DMS153 treated with DMSO at 0.1 percent for 48 hours (cell line): ENCODE measurements at regions not wholly inside any gene's neighbourhood (a gene's known extent, or its start where the extent isn't known, plus 50 kb on each side); places are given as distances from the start of the nearest gene placed in this dataset.

ENCODE experiments used
- DNase-seq: peaks from one replicate; lab custom pipeline; 2025; ENCODE audit not compliant: unreplicated experiment; lab: John Stamatoyannopoulos, UW

GRCh38 chr3:21357241-21357640 is 393.8 kb downstream of the ZNF385D start:
- no peak for DNase-seq

- no peak for DNase-seq
Measured at GRCh38 chr3:21356402-21356801, 394.6 kb downstream of the ZNF385D start.

- DNase-seq, result no peak
Measured at GRCh38 chr3:21345382-21345976, 405.5 kb downstream of the ZNF385D start.

GRCh38 chr3:21331857-21332256 is 419.2 kb downstream of the ZNF385D start:
- no peak for DNase-seq

GRCh38 chr3:21331321-21331720 is 419.7 kb downstream of the ZNF385D start:
- DNase-seq, result no peak

- no peak for DNase-seq
Measured at GRCh38 chr3:21330293-21330692, 420.7 kb downstream of the ZNF385D start.

- DNase-seq, result no peak
Measured at GRCh38 chr3:21328711-21329390, 422.2 kb downstream of the ZNF385D start.

- no peak for DNase-seq
Measured at GRCh38 chr3:21326704-21327475, 424.1 kb downstream of the ZNF385D start.

GRCh38 chr3:21314688-21315087 is 436.3 kb downstream of the ZNF385D start:
- no peak for DNase-seq

GRCh38 chr3:21310891-21311290 is 440.1 kb downstream of the ZNF385D start:
- DNase-seq, result no peak

GRCh38 chr3:21310161-21310560 is 440.8 kb downstream of the ZNF385D start:
- no peak for DNase-seq

GRCh38 chr3:21297304-21297703 is 453.7 kb downstream of the ZNF385D start:
- DNase-seq, result no peak

- DNase-seq, result no peak
Measured at GRCh38 chr3:21294768-21295167, 456.2 kb downstream of the ZNF385D start.

- no peak for DNase-seq
Measured at GRCh38 chr3:21292971-21293370, 458.0 kb downstream of the ZNF385D start.

- no peak for DNase-seq
Measured at GRCh38 chr3:21290557-21290956, 460.5 kb downstream of the ZNF385D start.

GRCh38 chr3:21274079-21274571 is 476.9 kb downstream of the ZNF385D start:
- no peak for DNase-seq

GRCh38 chr3:21273259-21274025 is 477.6 kb downstream of the ZNF385D start:
- DNase-seq, result no peak

GRCh38 chr3:21271606-21272016 is 479.4 kb downstream of the ZNF385D start:
- DNase-seq, result no peak

GRCh38 chr3:21269882-21270281 is 481.1 kb downstream of the ZNF385D start:
- no peak for DNase-seq

GRCh38 chr3:21260507-21260906 is 490.5 kb downstream of the ZNF385D start:
- DNase-seq, result no peak

- DNase-seq, result no peak
Measured at GRCh38 chr3:21259896-21260295, 491.1 kb downstream of the ZNF385D start.
